NCI-H446 treated with DMSO at 0.1 percent for 48 hours (cell line): ENCODE measurements at regions not wholly inside any gene's neighbourhood (a gene's known extent, or its start where the extent isn't known, plus 50 kb on each side); places are given as distances from the start of the nearest gene placed in this dataset.

ENCODE experiments used
- DNase-seq: peaks from one replicate; lab custom pipeline; 2025; lab: John Stamatoyannopoulos, UW

GRCh38 chr2:18378020-18378653 lies 182.3 kb downstream of the RDH14 start:
- DNase-seq, result peak; percentile 22

DNA sequence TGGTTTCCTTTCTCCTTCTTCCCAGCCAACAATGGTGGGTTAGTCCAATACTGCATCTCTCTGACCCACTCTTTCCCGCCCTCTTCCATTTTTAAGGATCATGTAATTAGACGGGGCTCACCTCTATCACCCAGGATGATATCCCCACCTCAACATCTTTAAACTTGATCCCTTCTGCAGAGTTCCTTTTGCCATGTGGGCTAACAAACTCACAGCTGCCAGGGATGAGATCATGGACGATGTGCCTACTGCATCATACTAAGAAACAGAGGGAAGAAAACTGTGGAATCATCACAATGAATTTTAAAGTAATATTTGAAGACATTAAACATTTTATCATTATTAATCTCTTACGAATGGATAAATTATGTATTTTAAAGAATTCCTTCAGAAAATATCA lies 183.5 kb downstream of the RDH14 start:
- DNase-seq, result no peak

- no peak for DNase-seq
Measured at GRCh38 chr2:18373664-18374063, 186.8 kb downstream of the RDH14 start.

DNA sequence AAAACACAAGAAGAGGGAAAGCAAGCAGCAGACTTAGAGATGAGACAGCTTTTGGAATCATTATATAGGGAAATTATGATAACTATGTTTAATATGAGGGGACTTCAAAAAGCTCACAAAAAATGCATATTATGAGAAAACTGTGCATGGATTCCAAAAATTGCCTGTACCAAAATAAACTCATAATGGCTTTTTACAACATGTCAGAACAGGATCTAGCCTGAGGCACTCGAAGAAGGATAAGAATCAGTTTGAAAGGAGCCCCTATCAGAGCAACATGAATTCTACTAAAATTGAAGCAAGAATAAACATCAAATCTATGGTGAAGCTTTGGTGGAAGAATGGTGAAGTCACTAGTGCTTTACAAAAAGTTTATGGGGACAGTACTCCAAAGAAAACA lies 187.4 kb downstream of the RDH14 start:
- no peak for DNase-seq

DNA sequence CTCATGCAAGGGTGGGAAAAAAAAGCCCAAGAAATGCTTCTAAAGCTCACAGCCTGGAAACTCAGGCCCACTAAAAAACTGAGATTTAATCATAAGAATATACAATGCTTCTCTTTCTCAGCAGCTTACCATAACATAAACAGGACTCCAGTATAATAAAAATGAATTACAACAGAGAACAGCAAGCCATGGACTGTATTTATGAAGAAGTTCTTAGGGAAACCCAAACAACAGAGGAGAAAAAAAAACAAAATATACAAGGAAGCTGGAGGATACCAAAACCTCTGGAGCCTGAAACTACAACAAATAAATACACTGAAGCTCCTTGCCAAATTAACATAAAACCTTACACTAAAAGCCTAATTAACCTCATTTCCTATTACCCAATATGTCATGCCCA lies 187.8 kb downstream of the RDH14 start:
- DNase-seq, result no peak

- DNase-seq, result no peak
Measured at GRCh38 chr2:18369760-18370159, 190.7 kb downstream of the RDH14 start.

DNA sequence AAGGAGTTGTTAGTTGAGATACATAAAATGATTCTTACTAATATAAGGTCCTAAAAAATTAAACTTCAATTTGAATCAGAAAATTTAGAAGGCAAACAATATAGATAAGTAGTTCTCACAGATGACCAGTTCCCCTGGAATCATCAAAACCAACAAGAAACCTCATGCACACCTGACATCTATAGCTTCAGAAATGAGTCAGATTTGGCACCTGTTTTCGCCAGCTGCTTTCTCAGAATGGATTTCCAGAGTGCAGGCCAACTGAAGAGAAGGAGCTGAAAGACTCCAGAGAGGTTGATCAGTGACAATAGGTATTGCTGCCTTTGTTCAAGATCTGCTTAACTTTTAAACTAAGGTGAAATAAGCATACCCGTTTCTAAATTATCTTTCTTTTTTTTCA lies 192.4 kb downstream of the RDH14 start:
- no peak for DNase-seq

- DNase-seq, result no peak
Measured at GRCh38 chr2:18365342-18365741, 195.1 kb downstream of the RDH14 start.

GRCh38 chr2:18363348-18363747 lies 197.1 kb downstream of the RDH14 start:
- no peak for DNase-seq

- no peak for DNase-seq
Measured at GRCh38 chr2:18362696-18363095, 197.8 kb downstream of the RDH14 start.

GRCh38 chr2:18357537-18357936 lies 202.9 kb downstream of the RDH14 start:
- DNase-seq, result no peak

DNA sequence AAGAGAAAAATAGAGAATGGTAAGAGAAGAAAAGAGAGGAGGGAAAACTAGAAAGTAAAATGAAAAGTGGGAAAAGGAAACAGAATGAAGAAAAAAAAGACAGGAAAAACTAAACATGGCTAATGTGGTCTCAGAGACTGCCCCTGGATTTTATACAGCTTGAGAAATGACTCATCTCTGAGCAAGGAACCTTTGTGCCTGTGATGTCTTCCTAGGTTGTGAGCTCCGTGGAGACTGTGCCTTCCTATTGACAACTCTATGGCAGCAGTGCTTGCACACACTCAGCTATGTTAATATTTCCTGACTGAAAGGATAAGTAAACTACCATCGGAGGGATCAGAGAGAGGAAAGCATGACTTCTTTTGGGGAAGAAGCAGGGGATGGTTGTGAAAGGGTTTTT lies 203.8 kb downstream of the RDH14 start:
- DNase-seq, result no peak

GRCh38 chr2:18349421-18349820 lies 211.0 kb downstream of the RDH14 start:
- DNase-seq, result no peak

GRCh38 chr2:18346874-18347273 lies 213.6 kb downstream of the RDH14 start:
- DNase-seq, result no peak

GRCh38 chr2:18346344-18346743 lies 214.1 kb downstream of the RDH14 start:
- peak; percentile 61 for DNase-seq

GRCh38 chr2:18345848-18346247 lies 214.6 kb downstream of the RDH14 start:
- peak; percentile 69 for DNase-seq

GRCh38 chr2:18342901-18343300 lies 217.6 kb downstream of the RDH14 start:
- DNase-seq, result no peak

- DNase-seq, result no peak
Measured at GRCh38 chr2:18339326-18339725, 221.1 kb downstream of the RDH14 start.

DNA sequence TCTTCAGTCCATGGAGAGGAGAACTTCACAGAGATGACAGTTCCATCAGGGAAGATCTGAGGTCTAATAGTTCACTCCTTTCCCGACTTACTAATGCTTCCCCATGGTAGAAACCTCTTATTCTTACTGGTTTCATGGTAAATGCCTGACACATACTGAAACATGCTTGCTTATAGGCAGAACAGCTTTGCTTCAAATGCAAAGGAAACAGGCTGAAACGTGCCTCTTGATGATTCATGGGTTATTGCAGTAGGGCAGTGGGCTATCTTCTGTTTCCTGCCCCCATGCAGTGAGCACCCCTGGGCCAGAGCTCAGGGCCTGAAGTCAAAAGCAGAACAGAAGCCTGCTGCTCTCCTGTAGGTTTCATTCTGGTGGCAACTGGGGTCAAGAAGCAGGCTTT lies 223.5 kb downstream of the RDH14 start:
- no peak for DNase-seq

DNA sequence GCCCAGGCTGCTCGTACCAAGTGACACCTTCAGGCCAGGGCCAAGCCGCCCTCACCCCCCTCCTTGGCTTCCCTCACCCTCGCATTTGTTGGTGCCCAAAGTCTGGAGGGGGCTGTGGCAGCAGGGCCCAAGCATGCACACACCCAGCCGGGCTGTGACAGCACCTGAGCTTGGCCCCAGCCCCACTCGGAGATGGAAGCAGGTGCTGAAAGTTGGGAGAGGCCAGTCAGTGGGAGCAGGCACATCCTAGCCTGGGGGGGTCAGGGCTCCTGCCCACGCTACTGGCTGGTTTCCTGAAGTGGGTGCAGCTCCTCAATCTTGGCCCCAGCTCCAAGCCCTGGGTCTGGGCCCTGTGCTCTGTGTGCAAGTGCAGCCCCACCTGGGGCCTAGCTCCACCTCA lies 228.0 kb downstream of the RDH14 start:
- no peak for DNase-seq

- DNase-seq, result no peak
Measured at GRCh38 chr2:18325118-18325517, 235.3 kb downstream of the RDH14 start.

- DNase-seq, result no peak
Measured at GRCh38 chr2:18319987-18320386, 240.5 kb downstream of the RDH14 start.

DNA sequence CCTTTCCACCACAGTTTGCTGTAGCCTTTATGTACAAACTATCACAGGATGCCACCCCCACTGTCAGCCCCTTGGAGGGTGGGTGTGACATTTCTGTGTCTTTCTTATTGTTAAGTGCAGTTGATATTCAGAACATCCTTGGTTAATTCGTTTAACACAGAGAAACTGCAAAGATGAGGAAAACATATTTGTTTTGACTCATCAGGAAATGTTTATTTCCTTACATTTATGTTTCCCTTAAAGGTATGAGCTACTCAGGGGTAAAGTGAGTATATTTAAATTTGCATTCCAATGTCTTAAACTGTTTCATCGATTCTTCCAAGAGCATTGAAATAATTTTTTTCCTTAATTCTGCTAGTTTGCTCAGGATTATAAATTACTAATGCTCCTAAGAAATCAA lies 243.4 kb downstream of the RDH14 start:
- no peak for DNase-seq

GRCh38 chr2:18312818-18313217 lies 247.6 kb downstream of the RDH14 start:
- no peak for DNase-seq
